H1 (cell line): ENCODE measurements at regions not wholly inside any gene's neighbourhood (a gene's known extent, or its start where the extent isn't known, plus 50 kb on each side); places are given as distances from the start of the nearest gene placed in this dataset.

Experiments
- CREB1 ChIP-seq: IDR thresholded peaks from 2 replicates; pipeline ENCODE4 v1.6.1; 2012; ENCODE audit warnings: inconsistent platforms
- JUN ChIP-seq: IDR thresholded peaks from 2 replicates; pipeline ENCODE4 v1.6.1; 2011; ENCODE audit warnings: low read depth, mild to moderate bottlenecking, improper control_type of control experiment, low read length
- RXRA ChIP-seq: IDR thresholded peaks from 2 replicates; pipeline ENCODE4 v1.6.1; 2011; ENCODE audit warnings: low read depth, mild to moderate bottlenecking, low read length, moderate library complexity; ENCODE audit not compliant: insufficient read depth
- SIN3A ChIP-seq, 2 experiments: IDR thresholded peaks in 1 of 2; conservative IDR thresholded peaks in 1 of 2; 2 replicates each; pipeline ENCODE4 v1.6.1; 2011 to 2012; ENCODE audit warnings: low read length in 2 of 2, improper control_type of control experiment in 1 of 2, low read depth in 1 of 2, mild to moderate bottlenecking in 1 of 2
- TBP ChIP-seq: IDR thresholded peaks from 2 replicates; pipeline ENCODE4 v1.6.1; 2011; ENCODE audit warnings: low read depth, low read length, improper control_type of control experiment

DNA sequence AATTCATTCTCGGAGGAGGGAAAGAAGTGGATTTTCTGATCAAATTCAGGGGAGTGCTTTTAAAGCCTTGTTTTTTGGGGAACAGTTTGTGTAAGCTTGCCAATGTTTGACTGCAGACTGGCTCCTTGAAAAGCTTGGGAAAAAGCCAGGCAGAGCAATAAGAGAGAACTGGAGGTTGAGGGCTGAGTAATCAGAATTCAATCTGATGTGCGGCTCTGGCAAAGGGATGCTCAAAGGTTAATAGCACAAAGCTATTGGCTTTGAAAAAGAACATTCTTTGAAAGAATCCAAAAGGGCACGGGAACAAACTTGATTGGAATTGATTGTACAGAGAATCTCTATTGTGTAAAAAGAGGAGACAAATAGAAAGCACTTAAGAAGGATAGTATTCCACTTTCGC lies 279.3 kb downstream of the YTHDC2 start (continued):
- no peak for TF ChIP-seq CREB1
- TF ChIP-seq JUN, result no peak
- no peak for TF ChIP-seq SIN3A (conservative IDR thresholded peaks at IDR 0.05 in 1 of 2, IDR thresholded peaks at IDR 0.05 in 1 of 2; ENCODE audit: low read depth in 1 of 2, low read length in 2 of 2)
- no peak for TF ChIP-seq TBP
- no peak for TF ChIP-seq RXRA
